Uterus (tissue), 3 donors: ENCODE measurements at regions not wholly inside any gene's neighbourhood (a gene's known extent, or its start where the extent isn't known, plus 50 kb on each side); places are given as distances from the start of the nearest gene placed in this dataset.
"Not testable (repeated sequence)": the region's sequence is repeated elsewhere in the genome, so short reads cannot be mapped to it uniquely, and the experiment has no call there.

Source experiments
- DNase-seq, 2 donors: peaks; one replicate each; pipeline ENCODE4 v3.0.0-alpha.2; 2019 to 2020
- H3K27ac ChIP-seq, 2 donors: fragments of 200-600 bp; sonication (generic); 1 replicate in 1 of 2; 2 replicates in 1 of 2; pipeline ENCODE4 v1.5.1; 2016 to 2018
- H3K27me3 ChIP-seq, 2 donors: fragments of 200-600 bp; sonication (generic); one replicate each; pipeline ENCODE4 v1.5.1; 2018 to 2019; ENCODE audit warnings: control low read depth in 1 of 2
- H3K36me3 ChIP-seq, 2 donors: fragments of 200-600 bp; sonication (generic); one replicate each; pipeline ENCODE4 v1.5.1; 2019; ENCODE audit warnings: control low read depth in 1 of 2
- H3K4me1 ChIP-seq, 2 donors: fragments of 200-600 bp; sonication (generic); one replicate each; pipeline ENCODE4 v1.5.1; 2018 to 2019; ENCODE audit warnings: control low read depth in 1 of 2
- H3K4me3 ChIP-seq, 2 donors: fragments of 200-600 bp; sonication (generic); 1 replicate in 1 of 2; 2 replicates in 1 of 2; pipeline ENCODE4 v1.5.1; 2018 to 2019; ENCODE audit warnings: mild to moderate bottlenecking in 1 of 2
- H3K9me3 ChIP-seq, 2 donors: fragments of 200-600 bp; sonication (generic); one replicate each; pipeline ENCODE4 v1.5.1; 2019; ENCODE audit warnings: control low read depth in 1 of 2
- POLR2A ChIP-seq, 2 donors: fragments of 450-650 bp; IDR thresholded peaks; one replicate each; pipeline ENCODE4 v1.6.1; 2016; ENCODE audit warnings: antibody characterized with exemption in 2 of 2, mild to moderate bottlenecking in 1 of 2, moderate library complexity in 1 of 2
- intact Hi-C: fragments of 100-400 bp; cut with DNase I; formaldehyde crosslinking; loops from one replicate; pipeline ENCODE4 v1.15.1; 2023; ENCODE audit warnings: low total_unique reads
- TF ChIP-seq, protein P1 (sequence below), 4 experiments: fragments of 200-600 bp in 2 of 4; fragments of 450-650 bp in 2 of 4; sonication (generic) in 2 of 4; IDR thresholded peaks; one replicate each; pipeline ENCODE4 v1.5.1; 2016 to 2019; ENCODE audit warnings: antibody characterized with exemption in 4 of 4, mild to moderate bottlenecking in 2 of 4, moderate library complexity in 1 of 4
- donor health status: DM: yes; HTN: yes; CAD: no.

DNA sequence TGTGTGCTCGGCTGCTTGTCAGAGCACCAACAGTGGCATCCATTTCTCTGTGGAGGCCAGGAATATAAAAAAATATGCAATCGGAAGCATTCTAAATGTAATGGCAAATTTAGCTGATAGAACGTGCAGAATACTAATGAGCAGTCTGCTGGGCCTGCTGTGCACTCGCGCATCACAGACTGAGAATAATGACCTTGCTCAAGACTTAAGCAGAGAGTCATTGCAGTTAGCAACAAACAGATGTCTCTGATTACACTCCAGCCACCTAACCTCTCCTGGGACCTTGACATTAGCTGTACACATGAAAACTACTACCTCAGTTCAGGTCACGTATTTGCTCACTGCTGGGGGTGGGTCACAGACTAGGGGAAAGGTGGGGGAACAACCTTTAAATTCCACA, 269.2 kb upstream of the DAAM1 start:
- Histone ChIP-seq H3K36me3 (no peaks in the 10 kb centered on the region), H3K4me3 (no peak overlapping the region), H3K9me3 (no peaks in the 10 kb centered on the region), H3K27ac (no peak overlapping the region), H3K27me3 (no peaks in the 10 kb centered on the region), H3K4me1 (no peaks in the 10 kb centered on the region)
- DNase-seq = no peak
- no peak for TF ChIP-seq POLR2A (IDR thresholded peaks at IDR 0.05)
- TF ChIP-seq, protein P1, sequence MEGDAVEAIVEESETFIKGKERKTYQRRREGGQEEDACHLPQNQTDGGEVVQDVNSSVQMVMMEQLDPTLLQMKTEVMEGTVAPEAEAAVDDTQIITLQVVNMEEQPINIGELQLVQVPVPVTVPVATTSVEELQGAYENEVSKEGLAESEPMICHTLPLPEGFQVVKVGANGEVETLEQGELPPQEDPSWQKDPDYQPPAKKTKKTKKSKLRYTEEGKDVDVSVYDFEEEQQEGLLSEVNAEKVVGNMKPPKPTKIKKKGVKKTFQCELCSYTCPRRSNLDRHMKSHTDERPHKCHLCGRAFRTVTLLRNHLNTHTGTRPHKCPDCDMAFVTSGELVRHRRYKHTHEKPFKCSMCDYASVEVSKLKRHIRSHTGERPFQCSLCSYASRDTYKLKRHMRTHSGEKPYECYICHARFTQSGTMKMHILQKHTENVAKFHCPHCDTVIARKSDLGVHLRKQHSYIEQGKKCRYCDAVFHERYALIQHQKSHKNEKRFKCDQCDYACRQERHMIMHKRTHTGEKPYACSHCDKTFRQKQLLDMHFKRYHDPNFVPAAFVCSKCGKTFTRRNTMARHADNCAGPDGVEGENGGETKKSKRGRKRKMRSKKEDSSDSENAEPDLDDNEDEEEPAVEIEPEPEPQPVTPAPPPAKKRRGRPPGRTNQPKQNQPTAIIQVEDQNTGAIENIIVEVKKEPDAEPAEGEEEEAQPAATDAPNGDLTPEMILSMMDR (IDR thresholded peaks at IDR 0.05) = no peak
- intact Hi-C loops = no loop called here

DNA sequence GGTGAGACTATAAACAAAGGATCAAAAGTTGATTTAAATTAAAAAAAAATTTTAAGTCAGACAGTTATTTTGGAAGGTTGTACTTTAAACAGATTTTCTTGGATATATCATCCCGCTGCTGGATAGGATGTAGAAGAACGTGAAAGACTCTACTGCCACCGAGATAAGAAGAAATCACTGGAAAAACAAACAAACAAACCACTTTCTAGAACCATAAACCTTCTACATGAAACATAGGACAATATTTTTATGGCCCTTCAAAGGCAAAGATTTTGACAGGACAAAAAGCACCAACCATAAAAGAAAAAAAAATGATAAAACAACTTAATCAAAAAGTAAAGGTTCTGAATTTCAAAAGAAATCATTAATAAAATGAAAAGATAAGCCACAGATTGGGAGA, 268.2 kb upstream of the DAAM1 start:
- H3K27ac ChIP-seq = no peak overlapping the region
- H3K9me3 ChIP-seq = no peaks in the 10 kb centered on the region
- no peak for TF ChIP-seq POLR2A (IDR thresholded peaks at IDR 0.05)
- TF ChIP-seq, protein P1 (IDR thresholded peaks at IDR 0.05) = no peak
- no peak for DNase-seq
- intact Hi-C loops = no loop called here
- no peaks in the 10 kb centered on the region for H3K36me3 ChIP-seq
- no peak overlapping the region for H3K4me3 ChIP-seq
- H3K4me1 ChIP-seq = no peaks in the 10 kb centered on the region
- no peaks in the 10 kb centered on the region for H3K27me3 ChIP-seq

DNA sequence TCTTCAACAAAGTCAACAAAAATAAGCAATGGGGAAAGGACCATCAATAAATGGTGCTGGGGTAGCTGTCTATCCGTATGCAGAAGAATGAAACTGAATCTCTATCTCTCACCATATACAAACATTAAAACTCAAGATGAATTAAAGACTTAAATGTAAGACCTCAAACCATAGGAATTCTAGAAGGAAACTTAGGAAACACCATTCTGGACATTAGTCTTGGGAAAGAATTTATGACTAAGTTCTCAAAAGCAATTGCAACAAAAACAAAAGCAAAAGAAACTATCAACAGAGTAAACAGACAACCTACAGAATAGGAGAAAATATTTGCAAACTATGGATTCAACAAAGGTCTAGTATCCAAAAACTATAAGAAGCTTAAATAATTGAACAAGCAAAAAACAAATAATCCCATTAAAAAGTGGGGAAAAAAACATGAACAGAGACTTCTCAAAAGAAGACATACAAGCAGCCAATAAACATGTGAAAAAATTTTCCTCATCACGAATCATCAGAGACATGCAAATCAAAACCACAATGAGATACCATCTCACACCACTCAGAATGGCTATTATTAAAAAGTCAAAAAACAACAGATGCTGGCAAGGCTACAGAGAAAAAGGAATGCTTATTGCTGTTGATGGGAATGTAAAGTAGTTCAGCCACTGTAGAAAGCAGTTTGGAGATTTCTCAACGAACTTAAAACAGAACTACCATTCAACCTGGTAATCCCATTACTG, 266.1 kb upstream of the DAAM1 start:
- intact Hi-C loops, H3K9me3 ChIP-seq, H3K4me3 ChIP-seq, H3K36me3 ChIP-seq, H3K4me1 ChIP-seq, H3K27me3 ChIP-seq, H3K27ac ChIP-seq, DNase-seq: not testable (repeated sequence)

GRCh38 chr14:58923751-58924405, 264.6 kb upstream of the DAAM1 start:
- intact Hi-C loops = no loop called here
- Histone ChIP-seq H3K4me1 (no peaks in the 10 kb centered on the region), H3K27ac (no peak overlapping the region), H3K27me3 (no peaks in the 10 kb centered on the region), H3K9me3 (no peaks in the 10 kb centered on the region), H3K36me3 (no peaks in the 10 kb centered on the region), H3K4me3 (no peak overlapping the region)
- DNase-seq = no peak
- TF ChIP-seq POLR2A (IDR thresholded peaks at IDR 0.05) = no peak
- TF ChIP-seq, protein P1 (IDR thresholded peaks at IDR 0.05) = no peak

GRCh38 chr14:58941629-58942028, 246.8 kb upstream of the DAAM1 start:
- no peaks in the 10 kb centered on the region for H3K9me3 ChIP-seq
- no peak overlapping the region for H3K27ac ChIP-seq
- intact Hi-C loops = no loop called here
- H3K4me3 ChIP-seq = no peak overlapping the region
- H3K36me3 ChIP-seq = no peaks in the 10 kb centered on the region
- no peak for DNase-seq
- no peak for TF ChIP-seq POLR2A (IDR thresholded peaks at IDR 0.05)
- TF ChIP-seq, protein P1 (IDR thresholded peaks at IDR 0.05) = no peak
- no peaks in the 10 kb centered on the region for H3K27me3 ChIP-seq
- no peaks in the 10 kb centered on the region for H3K4me1 ChIP-seq
